ENCODE measurements at regions not wholly inside any gene's neighbourhood (a gene's known extent, or its start where the extent isn't known, plus 50 kb on each side); places are given as distances from the start of the nearest gene placed in this dataset.
"Not testable (repeated sequence)": the region's sequence is repeated elsewhere in the genome, so short reads cannot be mapped to it uniquely, and the experiment has no call there.

DNA sequence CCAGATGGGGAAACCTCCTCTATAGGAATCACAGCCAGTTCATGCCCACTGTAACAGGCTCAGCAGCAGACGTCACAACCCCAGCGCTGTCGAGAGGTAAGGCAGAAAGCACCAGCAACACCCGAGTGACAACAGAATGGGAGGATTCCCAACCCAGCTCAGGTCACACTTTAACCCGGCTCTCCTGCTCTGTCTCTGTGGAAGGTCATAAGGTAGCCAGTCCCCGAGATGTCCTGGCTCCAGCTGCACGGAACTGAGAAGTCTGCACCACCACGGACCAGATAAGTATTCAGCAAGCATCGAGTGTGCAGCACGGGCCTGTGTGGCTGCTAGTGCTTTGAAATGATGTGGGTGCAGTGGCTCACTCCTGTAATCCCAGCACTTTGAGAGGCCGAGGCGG, 236.7 kb upstream of the TCERG1L start:
- Histone ChIP-seq H3K9me3 (ENCODE audit: control insufficient read depth, low read length) (no peaks in the 10 kb centered on the region), H3K36me3 (ENCODE audit: control insufficient read depth, insufficient read depth, low read length) (no peaks in the 10 kb centered on the region), H3K4me1 (ENCODE audit: control insufficient read depth, insufficient read depth, low read length, poor library complexity, severe bottlenecking) (no peaks in the 10 kb centered on the region), H3K27ac (ENCODE audit: low read depth, low read length, severe bottlenecking) (no peak overlapping the region), H3K4me3 (ENCODE audit: extremely low read depth, insufficient read depth, low read length, poor library complexity, severe bottlenecking) (no peak overlapping the region)
- 86 to 92% methylated on average over 12 of the region's 12 CpGs for WGBS, 2 experiments (ENCODE audit: insufficient coverage in 2 of 2)

DNA sequence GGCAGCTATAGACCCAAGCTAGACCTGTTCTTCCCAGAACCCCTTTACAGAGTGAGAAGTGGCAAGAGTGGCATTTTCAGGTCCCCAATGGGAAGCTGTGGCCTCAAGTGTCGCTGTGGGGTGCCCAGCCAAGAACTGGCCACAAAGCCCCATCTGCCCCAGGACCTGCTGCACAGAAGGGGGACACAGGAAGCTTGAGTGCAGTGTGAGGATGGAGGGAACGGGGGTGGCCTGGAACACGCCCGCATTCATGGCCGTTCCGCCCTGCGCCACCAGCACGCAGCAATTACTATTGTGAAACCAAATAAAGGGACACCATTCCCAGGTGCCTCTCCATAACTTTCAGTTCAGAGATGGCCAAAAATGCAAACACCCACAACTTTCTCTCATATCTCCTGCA, 237.6 kb upstream of the TCERG1L start:
- 76 to 93% methylated on average over 4 to 8 of the region's 8 CpGs for WGBS, 2 experiments (ENCODE audit: insufficient coverage in 2 of 2)
- Histone ChIP-seq H3K9me3 (ENCODE audit: control insufficient read depth, low read length) (no peaks in the 10 kb centered on the region), H3K4me1 (ENCODE audit: control insufficient read depth, insufficient read depth, low read length, poor library complexity, severe bottlenecking) (no peaks in the 10 kb centered on the region)

DNA sequence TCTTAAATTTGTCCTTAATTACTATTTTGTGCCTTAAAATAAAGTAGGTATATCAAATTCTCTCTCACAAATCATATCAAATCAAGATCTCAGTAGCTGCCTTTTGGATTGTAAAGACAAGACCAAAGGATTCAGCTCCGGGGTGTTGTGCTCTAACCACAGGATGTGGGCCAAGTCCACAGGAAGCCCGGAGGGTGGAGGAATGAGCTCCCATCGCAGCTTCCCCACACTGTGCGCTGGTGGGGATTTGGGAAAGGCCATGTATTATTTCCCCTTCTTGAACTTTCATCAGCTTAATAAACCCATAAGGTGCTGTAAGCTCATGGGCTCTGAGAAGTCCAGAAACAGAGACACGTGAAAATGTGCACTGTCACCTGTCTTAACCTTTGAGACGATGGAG, 241.6 kb upstream of the TCERG1L start:
- Histone ChIP-seq H3K27ac (ENCODE audit: low read depth, low read length, severe bottlenecking) (no peak overlapping the region), H3K4me3 (ENCODE audit: extremely low read depth, insufficient read depth, low read length, poor library complexity, severe bottlenecking) (no peak overlapping the region), H3K36me3 (ENCODE audit: control insufficient read depth, insufficient read depth, low read length) (no peaks in the 10 kb centered on the region), H3K9me3 (ENCODE audit: control insufficient read depth, low read length) (no peaks in the 10 kb centered on the region), H3K4me1 (ENCODE audit: control insufficient read depth, insufficient read depth, low read length, poor library complexity, severe bottlenecking) (no peaks in the 10 kb centered on the region)
- WGBS, 2 experiments (ENCODE audit: insufficient coverage in 2 of 2) = 89 to 90% methylated on average over 4 to 5 of the region's 6 CpGs

More for the DNA sequence above, 237.6 kb upstream of the TCERG1L start:
- Histone ChIP-seq H3K4me3 (ENCODE audit: extremely low read depth, insufficient read depth, low read length, poor library complexity, severe bottlenecking) (no peak overlapping the region), H3K27ac (ENCODE audit: low read depth, low read length, severe bottlenecking) (no peak overlapping the region), H3K36me3 (ENCODE audit: control insufficient read depth, insufficient read depth, low read length) (no peaks in the 10 kb centered on the region)

DNA sequence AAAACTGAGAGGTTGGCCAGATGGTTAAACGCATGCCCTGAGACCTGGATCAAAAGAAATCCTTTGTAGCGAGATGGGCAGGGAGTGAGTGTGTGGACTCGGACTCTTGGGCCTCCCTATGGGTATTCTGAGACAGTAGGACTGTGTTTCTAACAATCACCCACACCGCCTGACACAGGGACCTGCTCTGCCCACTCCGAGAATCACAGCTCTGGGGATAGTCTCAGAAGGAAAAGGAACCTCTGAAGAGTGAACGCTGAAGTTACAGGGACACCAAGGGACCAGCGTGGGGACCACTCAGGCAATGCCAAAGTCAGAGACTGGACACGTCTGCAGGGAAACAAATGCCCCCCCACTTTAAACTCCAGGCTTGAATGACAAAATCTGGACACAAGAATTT, 242.1 kb upstream of the TCERG1L start:
- Histone ChIP-seq H3K36me3 (ENCODE audit: control insufficient read depth, insufficient read depth, low read length) (no peaks in the 10 kb centered on the region), H3K27ac (ENCODE audit: low read depth, low read length, severe bottlenecking) (no peak overlapping the region), H3K9me3 (ENCODE audit: control insufficient read depth, low read length) (no peaks in the 10 kb centered on the region), H3K4me3 (ENCODE audit: extremely low read depth, insufficient read depth, low read length, poor library complexity, severe bottlenecking) (no peak overlapping the region), H3K4me1 (ENCODE audit: control insufficient read depth, insufficient read depth, low read length, poor library complexity, severe bottlenecking) (no peaks in the 10 kb centered on the region)
- WGBS, 2 experiments (ENCODE audit: insufficient coverage in 2 of 2) = 81 to 85% methylated on average over 4 to 7 of the region's 8 CpGs

DNA sequence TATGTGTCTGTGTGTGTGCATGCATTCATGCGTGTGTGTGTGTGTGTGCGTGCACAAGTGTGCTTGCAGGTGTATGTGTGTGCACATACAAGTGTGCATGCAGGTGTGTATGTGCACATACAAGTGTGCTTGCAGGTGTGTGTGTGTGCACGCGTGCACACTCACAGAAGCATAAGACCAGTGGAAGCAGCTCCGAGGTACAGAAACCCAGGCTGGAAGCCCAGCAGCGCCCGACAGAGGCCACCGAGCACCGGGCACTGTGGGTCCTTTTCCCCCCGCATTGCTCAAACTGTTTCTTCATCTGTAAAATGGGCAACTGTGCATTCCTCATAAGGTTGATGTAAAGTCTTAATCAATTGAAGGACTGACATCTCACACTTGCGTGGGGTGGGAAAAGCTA, 243.3 kb upstream of the TCERG1L start:
- no peak overlapping the region for H3K27ac ChIP-seq (ENCODE audit: low read depth, low read length, severe bottlenecking)
- H3K9me3 ChIP-seq (ENCODE audit: control insufficient read depth, low read length) = no peaks in the 10 kb centered on the region
- no peak overlapping the region for H3K4me3 ChIP-seq (ENCODE audit: extremely low read depth, insufficient read depth, low read length, poor library complexity, severe bottlenecking)
- no peaks in the 10 kb centered on the region for H3K36me3 ChIP-seq (ENCODE audit: control insufficient read depth, insufficient read depth, low read length)
- WGBS, 2 experiments (ENCODE audit: insufficient coverage in 2 of 2) = 57 to 86% methylated on average over 5 to 8 of the region's 11 CpGs
- H3K4me1 ChIP-seq (ENCODE audit: control insufficient read depth, insufficient read depth, low read length, poor library complexity, severe bottlenecking) = no peaks in the 10 kb centered on the region

DNA sequence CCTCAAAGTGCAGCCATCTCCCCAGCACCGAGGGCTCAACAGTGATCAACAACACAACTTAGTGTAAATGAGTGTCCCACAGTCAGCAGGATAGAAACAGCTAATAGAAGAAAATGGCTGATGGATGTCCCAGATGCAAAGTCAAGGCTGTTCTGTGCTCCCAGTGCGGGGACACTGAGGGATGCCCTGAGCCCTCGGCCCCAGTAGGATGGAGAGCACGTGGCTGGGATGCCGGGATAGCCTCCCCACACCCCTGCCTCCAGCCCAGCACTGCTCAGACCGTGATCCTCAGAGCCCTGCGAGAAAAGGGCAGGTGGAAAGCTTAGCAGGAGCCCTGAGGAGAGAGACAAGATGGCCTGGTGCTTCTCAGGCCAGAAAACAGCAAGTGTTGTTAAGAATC, 243.9 kb upstream of the TCERG1L start:
- no peaks in the 10 kb centered on the region for H3K9me3 ChIP-seq (ENCODE audit: control insufficient read depth, low read length)
- no peaks in the 10 kb centered on the region for H3K36me3 ChIP-seq (ENCODE audit: control insufficient read depth, insufficient read depth, low read length)
- no peak overlapping the region for H3K4me3 ChIP-seq (ENCODE audit: extremely low read depth, insufficient read depth, low read length, poor library complexity, severe bottlenecking)
- H3K27ac ChIP-seq (ENCODE audit: low read depth, low read length, severe bottlenecking) = no peak overlapping the region
- WGBS, 2 experiments (ENCODE audit: insufficient coverage in 2 of 2) = 74 to 76% methylated on average over 4 to 5 of the region's 7 CpGs
- no peaks in the 10 kb centered on the region for H3K4me1 ChIP-seq (ENCODE audit: control insufficient read depth, insufficient read depth, low read length, poor library complexity, severe bottlenecking)

DNA sequence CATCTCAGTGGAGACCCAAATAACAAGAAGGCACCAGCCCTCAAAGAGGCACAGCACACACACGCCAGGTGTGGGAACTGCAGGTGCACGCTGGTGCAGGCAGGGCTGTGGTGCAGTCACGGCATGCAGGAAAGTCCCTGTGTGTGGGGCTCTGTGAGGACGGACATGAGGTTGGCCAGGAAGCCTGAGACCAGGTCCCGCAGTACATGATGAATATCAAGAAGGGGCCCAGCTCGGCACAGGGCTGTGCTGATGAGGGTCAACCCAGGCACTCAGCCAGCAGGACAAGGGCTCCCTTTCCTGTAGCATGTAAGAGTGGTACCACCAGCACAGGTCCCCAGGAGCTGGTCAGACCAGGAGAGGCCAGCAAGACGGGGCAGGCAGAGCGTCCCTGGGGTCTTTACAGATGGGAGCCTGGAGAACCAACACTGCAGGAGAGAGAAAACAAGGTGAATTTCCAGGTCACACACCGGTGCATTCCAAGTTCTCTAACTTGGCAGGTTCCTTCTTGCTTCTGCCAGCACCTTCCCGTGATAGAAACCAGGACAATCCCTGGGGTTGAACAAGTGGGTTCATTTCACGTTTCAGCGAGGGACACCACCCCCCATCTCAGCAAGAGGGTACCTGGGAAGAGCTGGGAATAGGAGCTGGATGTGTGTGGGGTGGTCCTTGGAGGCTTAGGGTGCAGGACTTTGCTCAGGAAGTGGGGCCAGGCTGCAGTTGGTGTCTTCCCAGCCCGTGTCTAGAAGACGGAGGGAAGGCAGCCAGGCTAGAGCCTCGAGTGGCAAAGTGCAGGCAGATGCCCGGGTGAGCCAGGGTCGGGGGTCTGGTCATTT, 244.8 kb upstream of the TCERG1L start:
- 85 to 88% methylated on average over 15 of the region's 17 CpGs for WGBS, 2 experiments (ENCODE audit: insufficient coverage in 2 of 2)
- H3K36me3 ChIP-seq (ENCODE audit: control insufficient read depth, insufficient read depth, low read length) = no peaks in the 10 kb centered on the region
- no peaks in the 10 kb centered on the region for H3K9me3 ChIP-seq (ENCODE audit: control insufficient read depth, low read length)
- no peaks in the 10 kb centered on the region for H3K4me1 ChIP-seq (ENCODE audit: control insufficient read depth, insufficient read depth, low read length, poor library complexity, severe bottlenecking)
- H3K4me3 ChIP-seq (ENCODE audit: extremely low read depth, insufficient read depth, low read length, poor library complexity, severe bottlenecking) = no peak overlapping the region
- no peak overlapping the region for H3K27ac ChIP-seq (ENCODE audit: low read depth, low read length, severe bottlenecking)

DNA sequence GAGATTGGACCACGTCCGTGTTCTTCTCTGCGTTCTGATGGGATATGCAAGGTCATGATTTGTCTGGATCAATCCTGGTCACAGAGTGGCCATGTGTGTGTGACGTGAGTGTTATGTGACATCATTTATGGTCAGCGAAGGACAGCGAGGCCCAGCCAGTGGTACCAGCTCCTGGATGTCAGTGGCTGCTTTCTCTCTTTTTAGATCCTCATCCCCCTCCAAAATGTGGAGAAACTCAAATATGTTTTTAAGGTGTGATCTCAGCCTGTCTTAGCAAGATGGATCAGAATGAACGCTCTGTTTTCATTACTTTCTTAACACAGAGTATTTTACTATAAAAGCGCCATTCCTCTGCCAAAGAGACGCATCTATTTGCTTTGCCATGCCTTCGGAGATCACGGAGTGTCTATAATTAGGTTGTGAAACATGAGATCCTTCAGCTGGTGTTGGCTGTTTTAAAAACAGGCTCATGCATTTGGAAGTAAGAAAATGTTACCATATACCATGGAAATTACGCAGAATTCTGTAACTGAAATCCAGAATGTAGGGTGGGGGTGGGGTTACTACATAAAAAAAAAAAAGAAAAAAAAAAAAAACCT, 245.5 kb upstream of the TCERG1L start:
- Histone ChIP-seq H3K27ac (ENCODE audit: low read depth, low read length, severe bottlenecking) (no peak overlapping the region), H3K36me3 (ENCODE audit: control insufficient read depth, insufficient read depth, low read length) (no peaks in the 10 kb centered on the region), H3K9me3 (ENCODE audit: control insufficient read depth, low read length) (no peaks in the 10 kb centered on the region), H3K4me1 (ENCODE audit: control insufficient read depth, insufficient read depth, low read length, poor library complexity, severe bottlenecking) (no peaks in the 10 kb centered on the region), H3K4me3 (ENCODE audit: extremely low read depth, insufficient read depth, low read length, poor library complexity, severe bottlenecking) (no peak overlapping the region)
- WGBS, 2 experiments (ENCODE audit: insufficient coverage in 2 of 2) = 89 to 91% methylated on average over 10 to 11 of the region's 12 CpGs

DNA sequence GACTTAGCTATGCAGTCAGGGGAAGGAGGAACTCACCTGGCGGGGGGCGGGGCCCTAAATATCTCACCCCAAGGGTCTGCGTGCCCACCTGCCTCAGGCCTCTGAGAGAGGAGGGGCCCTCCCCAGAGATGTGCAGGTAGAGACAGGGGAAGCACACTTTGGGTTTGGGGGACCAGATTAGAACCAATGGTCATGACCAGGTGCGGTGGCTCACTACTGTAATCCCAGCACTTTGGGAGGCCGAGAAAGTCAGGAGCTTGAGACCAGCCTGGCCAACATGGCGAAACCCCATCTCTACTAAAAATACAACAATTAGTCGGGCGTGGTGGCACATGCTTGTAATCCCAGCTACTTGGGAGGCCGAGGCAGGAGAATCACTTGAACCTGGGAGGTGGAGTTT, 246.4 kb upstream of the TCERG1L start:
- not testable (repeated sequence) for H3K9me3 ChIP-seq (ENCODE audit: control insufficient read depth, low read length); H3K36me3 ChIP-seq (ENCODE audit: control insufficient read depth, insufficient read depth, low read length); H3K27ac ChIP-seq (ENCODE audit: low read depth, low read length, severe bottlenecking); H3K4me1 ChIP-seq (ENCODE audit: control insufficient read depth, insufficient read depth, low read length, poor library complexity, severe bottlenecking); H3K4me3 ChIP-seq (ENCODE audit: extremely low read depth, insufficient read depth, low read length, poor library complexity, severe bottlenecking)
- 87 to 100% methylated on average over 3 to 4 of the region's 9 CpGs for WGBS, 2 experiments (ENCODE audit: insufficient coverage in 2 of 2)

DNA sequence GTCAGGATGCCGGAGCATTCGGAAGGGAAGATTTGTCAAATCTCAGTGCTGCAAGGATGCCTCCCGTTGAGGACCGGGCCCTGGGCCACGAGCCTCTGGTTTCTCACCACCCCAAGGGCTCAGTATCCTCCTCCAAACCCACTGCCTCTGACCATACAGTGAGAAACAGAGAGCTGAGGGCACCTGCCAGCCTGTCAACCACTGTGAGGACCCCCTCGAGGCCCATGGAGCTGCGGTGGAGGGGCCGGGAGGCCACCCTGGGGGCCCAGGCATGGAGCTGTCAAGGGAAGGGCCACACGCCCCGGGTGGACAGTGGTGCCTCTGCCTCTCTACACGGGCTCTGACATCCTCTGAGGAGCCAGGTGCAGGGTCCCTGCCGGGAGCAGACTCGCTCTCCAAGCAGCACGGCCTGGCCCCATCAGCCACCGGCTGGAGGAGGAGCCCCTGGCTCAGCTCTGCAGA, 248.0 kb upstream of the TCERG1L start:
- 87 to 91% methylated on average over 10 to 15 of the region's 15 CpGs for WGBS, 2 experiments (ENCODE audit: insufficient coverage in 2 of 2)
- no peak overlapping the region for H3K27ac ChIP-seq (ENCODE audit: low read depth, low read length, severe bottlenecking)
- H3K9me3 ChIP-seq (ENCODE audit: control insufficient read depth, low read length) = no peaks in the 10 kb centered on the region
- H3K4me3 ChIP-seq (ENCODE audit: extremely low read depth, insufficient read depth, low read length, poor library complexity, severe bottlenecking) = no peak overlapping the region
- no peaks in the 10 kb centered on the region for H3K36me3 ChIP-seq (ENCODE audit: control insufficient read depth, insufficient read depth, low read length)
- H3K4me1 ChIP-seq (ENCODE audit: control insufficient read depth, insufficient read depth, low read length, poor library complexity, severe bottlenecking) = no peaks in the 10 kb centered on the region

DNA sequence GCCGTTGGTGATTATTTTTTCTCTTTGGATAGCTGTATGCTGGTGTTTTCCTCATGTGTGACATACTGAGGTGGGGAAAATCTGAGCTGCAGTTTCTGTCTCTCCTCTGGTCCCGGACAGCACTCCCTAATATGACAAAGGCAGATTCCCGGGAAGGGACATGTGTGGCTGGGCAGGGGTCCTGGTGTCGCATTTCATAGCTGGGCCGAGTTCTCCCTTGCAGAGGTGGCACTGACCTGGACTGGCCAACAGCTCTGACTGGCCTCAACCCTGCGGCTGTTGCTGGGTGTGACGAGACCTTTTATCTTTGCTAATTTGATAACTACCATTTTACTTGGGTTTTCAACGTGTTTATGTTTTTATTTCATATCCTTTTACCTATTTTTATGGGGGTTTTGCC, 248.6 kb upstream of the TCERG1L start:
- no peaks in the 10 kb centered on the region for H3K36me3 ChIP-seq (ENCODE audit: control insufficient read depth, insufficient read depth, low read length)
- 62 to 72% methylated on average over 6 of the region's 8 CpGs for WGBS, 2 experiments (ENCODE audit: insufficient coverage in 2 of 2)
- no peak overlapping the region for H3K27ac ChIP-seq (ENCODE audit: low read depth, low read length, severe bottlenecking)
- H3K9me3 ChIP-seq (ENCODE audit: control insufficient read depth, low read length) = no peaks in the 10 kb centered on the region
- no peak overlapping the region for H3K4me3 ChIP-seq (ENCODE audit: extremely low read depth, insufficient read depth, low read length, poor library complexity, severe bottlenecking)
- no peaks in the 10 kb centered on the region for H3K4me1 ChIP-seq (ENCODE audit: control insufficient read depth, insufficient read depth, low read length, poor library complexity, severe bottlenecking)

All from mesodermal cell (in vitro differentiated cells).